ENCODE measurements at regions not wholly inside any gene's neighbourhood (a gene's known extent, or its start where the extent isn't known, plus 50 kb on each side); places are given as distances from the start of the nearest gene placed in this dataset.

GRCh38 chr7:20931739-20932138 is 145.1 kb upstream of the SP8 start:
- Histone ChIP-seq H3K4me3 (ENCODE audit: low read depth in 1 of 2, low read length in 2 of 2) (no peak overlapping the region), H3K27ac (ENCODE audit: low read depth, low read length) (no peak overlapping the region), H3K9me3 (ENCODE audit: control insufficient read depth in 1 of 2, low read length in 2 of 2) (no peaks in the 10 kb centered on the region), H3K36me3 (ENCODE audit: control insufficient read depth in 1 of 2, insufficient read depth in 2 of 2, low read length in 2 of 2) (no peaks in the 10 kb centered on the region), H3K9ac (ENCODE audit: low read depth in 1 of 2, low read length in 2 of 2) (no peak overlapping the region), H3K27me3 (ENCODE audit: control insufficient read depth in 1 of 2, insufficient read depth in 2 of 2, low read length in 2 of 2) (no peaks in the 10 kb centered on the region), H3K4me1 (ENCODE audit: control insufficient read depth in 1 of 2, insufficient read depth in 2 of 2, low read length in 2 of 2) (no peaks in the 10 kb centered on the region)

DNA sequence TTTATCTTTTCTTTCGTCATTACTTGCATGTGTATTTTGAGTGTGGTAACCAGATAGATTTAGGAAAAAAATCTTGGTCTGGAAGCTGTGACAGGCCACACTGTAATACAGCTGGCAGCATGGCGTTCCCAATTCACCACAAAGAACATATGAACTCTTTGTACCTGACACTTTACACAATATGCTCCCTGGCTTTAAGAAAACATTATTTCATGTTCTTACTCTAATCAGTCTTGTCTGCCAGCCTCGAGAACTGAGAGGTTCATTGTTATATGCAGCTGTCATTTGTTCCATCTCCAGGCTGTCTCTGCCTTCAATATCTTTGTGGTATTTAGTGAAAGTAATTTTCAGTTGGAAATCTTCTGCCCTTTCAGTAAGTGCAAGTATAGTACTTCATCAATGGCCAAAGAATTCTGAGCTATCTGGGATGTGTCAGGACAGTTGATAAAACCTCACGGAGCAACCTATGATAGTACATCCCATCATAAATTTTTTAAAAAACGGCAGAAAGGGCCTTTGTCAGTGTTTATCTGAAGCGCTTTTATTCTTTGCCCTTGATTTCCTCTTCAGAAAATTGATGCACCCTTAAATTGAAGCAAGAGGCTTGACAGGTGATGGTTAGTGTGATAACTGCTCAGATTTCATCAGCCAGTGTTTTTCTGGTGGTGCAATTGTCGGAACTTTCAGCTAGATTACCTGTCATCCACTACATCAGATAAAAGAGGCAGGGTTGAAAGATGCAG is 146.3 kb upstream of the SP8 start:
- no peaks in the 10 kb centered on the region for H3K9me3 ChIP-seq (ENCODE audit: control insufficient read depth in 1 of 2, low read length in 2 of 2)
- no peaks in the 10 kb centered on the region for H3K36me3 ChIP-seq (ENCODE audit: control insufficient read depth in 1 of 2, insufficient read depth in 2 of 2, low read length in 2 of 2)
- H3K9ac ChIP-seq (ENCODE audit: low read depth in 1 of 2, low read length in 2 of 2), result no peak overlapping the region
- H3K4me3 ChIP-seq (ENCODE audit: low read depth in 1 of 2, low read length in 2 of 2), result no peak overlapping the region
- H3K27ac ChIP-seq (ENCODE audit: low read depth, low read length), result no peak overlapping the region
- H3K27me3 ChIP-seq (ENCODE audit: control insufficient read depth in 1 of 2, insufficient read depth in 2 of 2, low read length in 2 of 2), result no peaks in the 10 kb centered on the region
- no peaks in the 10 kb centered on the region for H3K4me1 ChIP-seq (ENCODE audit: control insufficient read depth in 1 of 2, insufficient read depth in 2 of 2, low read length in 2 of 2)

- Histone ChIP-seq H3K27ac (ENCODE audit: low read depth, low read length) (no peak overlapping the region), H3K9me3 (ENCODE audit: control insufficient read depth in 1 of 2, low read length in 2 of 2) (peaks cover 0 to 2% of the 10 kb centered on the region in 2 donors), H3K36me3 (ENCODE audit: control insufficient read depth in 1 of 2, insufficient read depth in 2 of 2, low read length in 2 of 2) (no peaks in the 10 kb centered on the region), H3K4me1 (ENCODE audit: control insufficient read depth in 1 of 2, insufficient read depth in 2 of 2, low read length in 2 of 2) (no peaks in the 10 kb centered on the region), H3K27me3 (ENCODE audit: control insufficient read depth in 1 of 2, insufficient read depth in 2 of 2, low read length in 2 of 2) (no peaks in the 10 kb centered on the region), H3K4me3 (ENCODE audit: low read depth in 1 of 2, low read length in 2 of 2) (no peak overlapping the region), H3K9ac (ENCODE audit: low read depth in 1 of 2, low read length in 2 of 2) (no peak overlapping the region)
Measured at GRCh38 chr7:20945451-20945850, 158.8 kb upstream of the SP8 start.

GRCh38 chr7:20952916-20953315 is 166.2 kb upstream of the SP8 start:
- H3K4me1 ChIP-seq (ENCODE audit: control insufficient read depth in 1 of 2, insufficient read depth in 2 of 2, low read length in 2 of 2), result no peaks in the 10 kb centered on the region
- H3K36me3 ChIP-seq (ENCODE audit: control insufficient read depth in 1 of 2, insufficient read depth in 2 of 2, low read length in 2 of 2), result no peaks in the 10 kb centered on the region
- no peak overlapping the region for H3K4me3 ChIP-seq (ENCODE audit: low read depth in 1 of 2, low read length in 2 of 2)

DNA sequence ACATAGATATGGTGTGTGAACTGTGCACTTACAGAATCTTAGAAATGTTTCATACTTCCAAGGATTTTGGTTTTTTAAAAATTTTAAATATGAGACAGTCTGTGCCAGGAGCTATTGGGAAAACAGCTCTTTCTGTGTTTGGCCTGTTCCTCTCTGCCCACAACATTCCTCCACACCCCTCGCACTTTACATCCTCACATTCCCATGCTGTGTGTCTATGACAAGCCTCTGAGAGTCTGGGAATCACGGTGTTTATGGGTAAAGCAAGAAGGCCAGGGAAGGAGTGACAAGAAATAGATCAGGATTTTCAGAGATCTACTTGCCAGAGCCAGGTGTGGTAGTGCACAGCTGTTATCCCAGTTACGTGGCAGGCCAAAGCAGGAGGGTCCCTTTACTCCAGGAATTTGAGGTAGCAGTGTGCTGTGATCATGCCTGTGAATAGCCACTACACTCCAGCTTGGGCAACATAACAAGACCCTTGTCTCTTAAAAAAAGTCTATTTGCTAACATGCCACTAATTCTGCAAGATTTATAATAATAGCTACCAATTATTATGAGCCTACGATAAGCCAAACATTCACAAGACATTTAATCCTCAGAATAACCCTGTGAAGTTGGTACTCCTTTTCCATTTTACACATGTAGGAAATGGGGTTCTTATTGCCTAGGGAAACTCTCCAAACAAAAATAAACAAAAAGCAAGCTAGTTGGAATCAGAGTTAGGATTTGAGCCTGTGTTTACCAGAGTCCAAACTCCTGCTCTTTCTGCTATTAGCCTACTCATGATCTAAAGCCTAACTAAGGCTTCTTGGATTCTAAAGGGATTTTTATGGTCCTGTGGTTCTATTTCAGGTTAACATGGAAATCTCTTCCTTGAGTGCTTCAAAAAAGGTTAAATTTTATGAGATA is 168.3 kb upstream of the SP8 start:
- Histone ChIP-seq H3K9me3 (ENCODE audit: control insufficient read depth in 1 of 2, low read length in 2 of 2) (no peaks in the 10 kb centered on the region), H3K4me3 (ENCODE audit: low read depth in 1 of 2, low read length in 2 of 2) (no peak overlapping the region), H3K27me3 (ENCODE audit: control insufficient read depth in 1 of 2, insufficient read depth in 2 of 2, low read length in 2 of 2) (no peaks in the 10 kb centered on the region), H3K27ac (ENCODE audit: low read depth, low read length) (no peak overlapping the region), H3K36me3 (ENCODE audit: control insufficient read depth in 1 of 2, insufficient read depth in 2 of 2, low read length in 2 of 2) (no peaks in the 10 kb centered on the region), H3K4me1 (ENCODE audit: control insufficient read depth in 1 of 2, insufficient read depth in 2 of 2, low read length in 2 of 2) (no peaks in the 10 kb centered on the region), H3K9ac (ENCODE audit: low read depth in 1 of 2, low read length in 2 of 2) (no peak overlapping the region)

More at GRCh38 chr7:20952916-20953315, 166.2 kb upstream of the SP8 start:
- no peak overlapping the region for H3K27ac ChIP-seq (ENCODE audit: low read depth, low read length)
- H3K9ac ChIP-seq (ENCODE audit: low read depth in 1 of 2, low read length in 2 of 2), result no peak overlapping the region
- no peaks in the 10 kb centered on the region for H3K27me3 ChIP-seq (ENCODE audit: control insufficient read depth in 1 of 2, insufficient read depth in 2 of 2, low read length in 2 of 2)
- H3K9me3 ChIP-seq (ENCODE audit: control insufficient read depth in 1 of 2, low read length in 2 of 2), result no peaks in the 10 kb centered on the region

GRCh38 chr7:20958572-20958971 is 171.9 kb upstream of the SP8 start:
- no peak overlapping the region for H3K4me3 ChIP-seq (ENCODE audit: low read depth in 1 of 2, low read length in 2 of 2)
- no peak overlapping the region for H3K27ac ChIP-seq (ENCODE audit: low read depth, low read length)
- no peaks in the 10 kb centered on the region for H3K36me3 ChIP-seq (ENCODE audit: control insufficient read depth in 1 of 2, insufficient read depth in 2 of 2, low read length in 2 of 2)

DNA sequence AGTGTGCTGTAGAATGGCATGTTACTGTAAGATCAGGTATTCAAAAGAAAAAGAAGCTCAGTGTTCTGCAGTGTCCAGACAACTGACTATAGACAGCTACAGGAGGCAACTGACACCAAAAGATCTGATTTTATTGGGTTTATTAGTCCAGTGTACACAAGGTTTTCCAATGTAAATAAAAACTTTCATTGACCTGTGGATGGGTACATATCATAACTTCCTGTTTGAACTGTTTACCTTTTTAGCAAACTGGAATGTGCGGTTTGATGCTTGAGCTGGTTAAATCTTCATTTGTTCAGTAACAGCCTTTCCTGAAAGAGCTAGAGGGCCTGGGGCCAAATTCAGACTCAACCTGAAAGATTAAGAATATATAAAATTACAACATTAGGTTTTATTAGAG is 172.6 kb upstream of the SP8 start:
- H3K4me1 ChIP-seq (ENCODE audit: control insufficient read depth in 1 of 2, insufficient read depth in 2 of 2, low read length in 2 of 2), result no peaks in the 10 kb centered on the region
- H3K9me3 ChIP-seq (ENCODE audit: control insufficient read depth in 1 of 2, low read length in 2 of 2), result no peaks in the 10 kb centered on the region
- H3K9ac ChIP-seq (ENCODE audit: low read depth in 1 of 2, low read length in 2 of 2), result no peak overlapping the region
- no peaks in the 10 kb centered on the region for H3K36me3 ChIP-seq (ENCODE audit: control insufficient read depth in 1 of 2, insufficient read depth in 2 of 2, low read length in 2 of 2)
- no peaks in the 10 kb centered on the region for H3K27me3 ChIP-seq (ENCODE audit: control insufficient read depth in 1 of 2, insufficient read depth in 2 of 2, low read length in 2 of 2)
- H3K4me3 ChIP-seq (ENCODE audit: low read depth in 1 of 2, low read length in 2 of 2), result no peak overlapping the region
- H3K27ac ChIP-seq (ENCODE audit: low read depth, low read length), result no peak overlapping the region

More at GRCh38 chr7:20958572-20958971, 171.9 kb upstream of the SP8 start:
- Histone ChIP-seq H3K9ac (ENCODE audit: low read depth in 1 of 2, low read length in 2 of 2) (no peak overlapping the region), H3K27me3 (ENCODE audit: control insufficient read depth in 1 of 2, insufficient read depth in 2 of 2, low read length in 2 of 2) (no peaks in the 10 kb centered on the region), H3K4me1 (ENCODE audit: control insufficient read depth in 1 of 2, insufficient read depth in 2 of 2, low read length in 2 of 2) (no peaks in the 10 kb centered on the region), H3K9me3 (ENCODE audit: control insufficient read depth in 1 of 2, low read length in 2 of 2) (no peaks in the 10 kb centered on the region)

DNA sequence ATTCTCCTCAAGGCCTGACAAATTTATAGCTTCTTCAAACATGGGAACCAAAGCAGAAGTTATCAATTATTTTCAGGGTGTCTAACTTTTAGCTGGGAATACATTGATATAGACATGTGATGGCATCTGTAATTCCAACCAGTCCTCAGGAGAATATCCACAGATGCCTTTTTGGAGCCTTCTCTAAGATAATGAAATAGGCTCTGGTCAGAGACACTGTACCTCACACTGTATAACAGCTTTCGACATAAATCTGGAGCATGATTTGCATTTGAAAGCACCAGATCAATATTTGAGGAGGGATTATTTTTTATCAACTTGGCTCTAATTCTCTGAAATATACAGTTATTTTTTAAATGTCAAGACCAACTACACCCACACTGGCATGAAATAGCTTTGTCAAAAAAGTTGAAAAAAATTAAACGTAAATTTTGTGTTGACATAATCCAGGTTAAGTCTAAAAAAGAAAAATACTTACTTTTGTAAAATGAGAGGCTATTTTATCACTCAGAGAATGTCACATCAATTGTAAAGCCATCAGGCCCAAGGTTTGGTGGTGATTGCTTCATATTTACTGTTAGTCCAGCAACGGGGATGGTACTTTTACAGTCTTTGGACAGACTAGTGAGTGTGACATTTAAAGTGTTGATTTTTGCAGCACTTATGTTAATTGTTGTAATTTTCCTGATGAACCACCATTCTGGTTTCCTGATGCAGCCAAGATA is 177.0 kb upstream of the SP8 start:
- Histone ChIP-seq H3K9ac (ENCODE audit: low read depth in 1 of 2, low read length in 2 of 2) (no peak overlapping the region), H3K27me3 (ENCODE audit: control insufficient read depth in 1 of 2, insufficient read depth in 2 of 2, low read length in 2 of 2) (no peaks in the 10 kb centered on the region), H3K36me3 (ENCODE audit: control insufficient read depth in 1 of 2, insufficient read depth in 2 of 2, low read length in 2 of 2) (no peaks in the 10 kb centered on the region), H3K4me3 (ENCODE audit: low read depth in 1 of 2, low read length in 2 of 2) (no peak overlapping the region), H3K9me3 (ENCODE audit: control insufficient read depth in 1 of 2, low read length in 2 of 2) (no peaks in the 10 kb centered on the region), H3K4me1 (ENCODE audit: control insufficient read depth in 1 of 2, insufficient read depth in 2 of 2, low read length in 2 of 2) (no peaks in the 10 kb centered on the region), H3K27ac (ENCODE audit: low read depth, low read length) (no peak overlapping the region)

- no peak overlapping the region for H3K27ac ChIP-seq (ENCODE audit: low read depth, low read length)
- no peaks in the 10 kb centered on the region for H3K4me1 ChIP-seq (ENCODE audit: control insufficient read depth in 1 of 2, insufficient read depth in 2 of 2, low read length in 2 of 2)
- no peaks in the 10 kb centered on the region for H3K9me3 ChIP-seq (ENCODE audit: control insufficient read depth in 1 of 2, low read length in 2 of 2)
- no peaks in the 10 kb centered on the region for H3K36me3 ChIP-seq (ENCODE audit: control insufficient read depth in 1 of 2, insufficient read depth in 2 of 2, low read length in 2 of 2)
- H3K4me3 ChIP-seq (ENCODE audit: low read depth in 1 of 2, low read length in 2 of 2), result no peak overlapping the region
- H3K9ac ChIP-seq (ENCODE audit: low read depth in 1 of 2, low read length in 2 of 2), result no peak overlapping the region
- no peaks in the 10 kb centered on the region for H3K27me3 ChIP-seq (ENCODE audit: control insufficient read depth in 1 of 2, insufficient read depth in 2 of 2, low read length in 2 of 2)
Measured at GRCh38 chr7:20964281-20964918, 177.7 kb upstream of the SP8 start.
